ENCODE measurements at regions not wholly inside any gene's neighbourhood (a gene's known extent, or its start where the extent isn't known, plus 50 kb on each side); places are given as distances from the start of the nearest gene placed in this dataset.

GRCh38 chr1:238611406-238611805 lies 720.7 kb upstream of the ZP4 start:
- TF ChIP-seq CTCF (IDR thresholded peaks at IDR 0.05): no peak
- TF ChIP-seq POLR2A (IDR thresholded peaks at IDR 0.05): no peak
